NB4 (cell line): ENCODE measurements at regions not wholly inside any gene's neighbourhood (a gene's known extent, or its start where the extent isn't known, plus 50 kb on each side); places are given as distances from the start of the nearest gene placed in this dataset.

Source experiments
- CTCF ChIP-seq: IDR thresholded peaks from one replicate; pipeline ENCODE4 v1.5.1; 2012; ENCODE audit warnings: low read depth, low read length
- MAX ChIP-seq: IDR thresholded peaks from 2 replicates; pipeline ENCODE4 v1.6.1; 2011; ENCODE audit warnings: low read depth, low read length
- MYC ChIP-seq: IDR thresholded peaks from 2 replicates; pipeline ENCODE4 v1.6.1; 2011; ENCODE audit warnings: low read depth, low read length
- POLR2A ChIP-seq: IDR thresholded peaks from 2 replicates; pipeline ENCODE4 v1.6.1; 2011; ENCODE audit warnings: mild to moderate bottlenecking; ENCODE audit not compliant: insufficient read length; ENCODE audit errors: extremely low read depth

GRCh38 chr13:90738881-90739280 lies 608.6 kb upstream of the MIR17HG start:
- TF ChIP-seq CTCF (no peak), POLR2A (no peak), MAX (no peak), MYC (no peak)
